ENCODE measurements at regions not wholly inside any gene's neighbourhood (a gene's known extent, or its start where the extent isn't known, plus 50 kb on each side); places are given as distances from the start of the nearest gene placed in this dataset. TPM values are rescaled to one million over a fixed set of nuclear protein-coding genes. Genes with fewer than 3 reads are reported as not detected.

DNA sequence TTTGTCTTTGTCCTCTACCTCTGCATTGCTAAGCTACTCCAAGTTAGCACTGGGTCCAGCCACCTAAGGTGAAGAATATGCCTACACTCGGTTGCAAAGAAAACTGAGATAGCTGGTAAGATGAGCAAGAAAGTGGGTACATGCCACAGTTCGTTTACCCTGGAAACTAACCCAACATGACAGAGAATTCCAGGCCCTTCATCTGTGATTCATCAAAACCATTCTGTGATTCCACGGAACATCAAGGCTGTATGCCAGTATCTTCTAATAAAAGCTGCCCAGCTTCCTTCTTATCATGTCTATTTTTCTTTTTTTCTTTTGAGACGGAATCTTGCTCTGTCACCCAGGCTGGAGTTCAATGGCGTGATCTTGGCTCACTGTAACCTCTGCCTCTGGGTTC, 58.7 kb upstream of the SPANXC start:
- no peak overlapping the region for H3K27ac ChIP-seq (ENCODE audit: control insufficient read depth, insufficient read depth)
- in situ Hi-C loops (cut with MboI) = no loop called here
- no peaks in the 10 kb centered on the region for H4K20me1 ChIP-seq (ENCODE audit: control insufficient read depth, insufficient read depth)
- BruUV-seq (replicated peaks) = no TSS peak
- no peak for DNase-seq (ENCODE audit: low read depth, low spot score)
- intact Hi-C loops (cut with micrococcal nuclease; ENCODE audit: unreplicated experiment) = no loop called here
- H3K4me1 ChIP-seq (ENCODE audit: control insufficient read depth, insufficient read depth, low read length) = no peaks in the 10 kb centered on the region
- ChIA-PET SMC1A (ENCODE audit: uncharacterized antibody, unreplicated experiment) (no interaction called here), POLR2A (no interaction called here), RAD21 (ENCODE audit: unreplicated experiment) (no interaction called here), CTCF (interaction anchor here (1.6 kb wide), 1 partner anchor 21 kb away, joined by 4 read pairs; no protein-coding TSS in a partner anchor)
- H3K9ac ChIP-seq (ENCODE audit: control insufficient read depth, insufficient read depth, low read length) = no peak overlapping the region
- H2AFZ ChIP-seq (ENCODE audit: control insufficient read depth, low read depth, low read length) = no peak overlapping the region
- 0% methylated on average over 5 of the region's 5 CpGs for WGBS (ENCODE audit: insufficient coverage, insufficient replicate concordance, low lambda C conversion rate, missing lambda C conversion rate)
- H3K27me3 ChIP-seq (replicated peaks in 1 of 2; ENCODE audit: control insufficient read depth in 2 of 2, insufficient read depth in 2 of 2, low read length in 1 of 2) = no peaks in the 10 kb centered on the region
- no peak overlapping the region for H3K4me2 ChIP-seq (ENCODE audit: control insufficient read depth, insufficient read depth)
- no peak for ATAC-seq
- FAIRE-seq = no peak
- no peaks in the 10 kb centered on the region for H3K9me3 ChIP-seq (replicated peaks; ENCODE audit: control insufficient read depth, insufficient read depth, low read length)
- TF ChIP-seq SMAD1 (IDR thresholded peaks at IDR 0.05; ENCODE audit: low read depth, partially characterized antibody) (no peak), KLF5 (IDR thresholded peaks at IDR 0.05; ENCODE audit: partially characterized antibody) (no peak), LARP7 (IDR thresholded peaks at IDR 0.05) (no peak), CBFB (IDR thresholded peaks at IDR 0.05; ENCODE audit: low read depth) (no peak)
- TF ChIP-seq, protein P1, sequence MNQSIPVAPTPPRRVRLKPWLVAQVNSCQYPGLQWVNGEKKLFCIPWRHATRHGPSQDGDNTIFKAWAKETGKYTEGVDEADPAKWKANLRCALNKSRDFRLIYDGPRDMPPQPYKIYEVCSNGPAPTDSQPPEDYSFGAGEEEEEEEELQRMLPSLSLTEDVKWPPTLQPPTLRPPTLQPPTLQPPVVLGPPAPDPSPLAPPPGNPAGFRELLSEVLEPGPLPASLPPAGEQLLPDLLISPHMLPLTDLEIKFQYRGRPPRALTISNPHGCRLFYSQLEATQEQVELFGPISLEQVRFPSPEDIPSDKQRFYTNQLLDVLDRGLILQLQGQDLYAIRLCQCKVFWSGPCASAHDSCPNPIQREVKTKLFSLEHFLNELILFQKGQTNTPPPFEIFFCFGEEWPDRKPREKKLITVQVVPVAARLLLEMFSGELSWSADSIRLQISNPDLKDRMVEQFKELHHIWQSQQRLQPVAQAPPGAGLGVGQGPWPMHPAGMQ (IDR thresholded peaks at IDR 0.05; ENCODE audit: borderline replicate concordance) = no peak
- TF ChIP-seq, protein P2, sequence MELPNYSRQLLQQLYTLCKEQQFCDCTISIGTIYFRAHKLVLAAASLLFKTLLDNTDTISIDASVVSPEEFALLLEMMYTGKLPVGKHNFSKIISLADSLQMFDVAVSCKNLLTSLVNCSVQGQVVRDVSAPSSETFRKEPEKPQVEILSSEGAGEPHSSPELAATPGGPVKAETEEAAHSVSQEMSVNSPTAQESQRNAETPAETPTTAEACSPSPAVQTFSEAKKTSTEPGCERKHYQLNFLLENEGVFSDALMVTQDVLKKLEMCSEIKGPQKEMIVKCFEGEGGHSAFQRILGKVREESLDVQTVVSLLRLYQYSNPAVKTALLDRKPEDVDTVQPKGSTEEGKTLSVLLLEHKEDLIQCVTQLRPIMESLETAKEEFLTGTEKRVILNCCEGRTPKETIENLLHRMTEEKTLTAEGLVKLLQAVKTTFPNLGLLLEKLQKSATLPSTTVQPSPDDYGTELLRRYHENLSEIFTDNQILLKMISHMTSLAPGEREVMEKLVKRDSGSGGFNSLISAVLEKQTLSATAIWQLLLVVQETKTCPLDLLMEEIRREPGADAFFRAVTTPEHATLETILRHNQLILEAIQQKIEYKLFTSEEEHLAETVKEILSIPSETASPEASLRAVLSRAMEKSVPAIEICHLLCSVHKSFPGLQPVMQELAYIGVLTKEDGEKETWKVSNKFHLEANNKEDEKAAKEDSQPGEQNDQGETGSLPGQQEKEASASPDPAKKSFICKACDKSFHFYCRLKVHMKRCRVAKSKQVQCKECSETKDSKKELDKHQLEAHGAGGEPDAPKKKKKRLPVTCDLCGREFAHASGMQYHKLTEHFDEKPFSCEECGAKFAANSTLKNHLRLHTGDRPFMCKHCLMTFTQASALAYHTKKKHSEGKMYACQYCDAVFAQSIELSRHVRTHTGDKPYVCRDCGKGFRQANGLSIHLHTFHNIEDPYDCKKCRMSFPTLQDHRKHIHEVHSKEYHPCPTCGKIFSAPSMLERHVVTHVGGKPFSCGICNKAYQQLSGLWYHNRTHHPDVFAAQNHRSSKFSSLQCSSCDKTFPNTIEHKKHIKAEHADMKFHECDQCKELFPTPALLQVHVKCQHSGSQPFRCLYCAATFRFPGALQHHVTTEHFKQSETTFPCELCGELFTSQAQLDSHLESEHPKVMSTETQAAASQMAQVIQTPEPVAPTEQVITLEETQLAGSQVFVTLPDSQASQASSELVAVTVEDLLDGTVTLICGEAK (IDR thresholded peaks at IDR 0.05; ENCODE audit: borderline replicate concordance) = no peak
- no peak overlapping the region for H3K4me3 ChIP-seq
- no peaks in the 10 kb centered on the region for H3K36me3 ChIP-seq (ENCODE audit: control insufficient read depth in 2 of 2, insufficient read depth in 2 of 2, low read length in 1 of 2)
- no peaks in the 10 kb centered on the region for H3K79me2 ChIP-seq (ENCODE audit: control insufficient read depth, insufficient read depth, low read length)

Small RNAs in the stretch of these regions (small RNA-seq; reads per million reads assigned to genes)
- not detected for gene AC234779.1

All from GM12878 (cell line).